HG02970 (cell line): ENCODE measurements at regions not wholly inside any gene's neighbourhood (a gene's known extent, or its start where the extent isn't known, plus 50 kb on each side); places are given as distances from the start of the nearest gene placed in this dataset.
"Not testable (repeated sequence)": the region's sequence is repeated elsewhere in the genome, so short reads cannot be mapped to it uniquely, and the experiment has no call there.

Experiments
- ATAC-seq: cut with Tn5 transposase; IDR thresholded peaks from one replicate; pipeline ENCODE4 v1.9.1; 2021; ENCODE audit warnings: mild to moderate bottlenecking, moderate library complexity, moderate number of reproducible peaks; ENCODE audit not compliant: unreplicated experiment, low FRiP score

GRCh38 chr4:117889978-117890377 lies 144.3 kb upstream of the NDST3 start:
- ATAC-seq = no peak

- no peak for ATAC-seq
These were observed 141.1 kb upstream of the NDST3 start for GRCh38 chr4:117893207-117893606.

- ATAC-seq = no peak
These were observed 135.8 kb upstream of the NDST3 start for GRCh38 chr4:117898496-117898895.

- ATAC-seq = no peak
These were observed 133.5 kb upstream of the NDST3 start for GRCh38 chr4:117900832-117901231.

GRCh38 chr4:117907646-117908045 lies 126.6 kb upstream of the NDST3 start:
- ATAC-seq = no peak

GRCh38 chr4:117908306-117909207 lies 125.7 kb upstream of the NDST3 start:
- no peak for ATAC-seq

- no peak for ATAC-seq
These were observed 117.6 kb upstream of the NDST3 start for GRCh38 chr4:117916728-117917127.

- ATAC-seq = not testable (repeated sequence)
These were observed 112.0 kb upstream of the NDST3 start for GRCh38 chr4:117922311-117922710.

GRCh38 chr4:117927823-117928222 lies 106.5 kb upstream of the NDST3 start:
- not testable (repeated sequence) for ATAC-seq

GRCh38 chr4:117941611-117942010 lies 92.7 kb upstream of the NDST3 start:
- no peak for ATAC-seq

- no peak for ATAC-seq
These were observed 84.7 kb upstream of the NDST3 start for GRCh38 chr4:117949621-117950020.

- no peak for ATAC-seq
These were observed 76.7 kb upstream of the NDST3 start for GRCh38 chr4:117957571-117957970.

GRCh38 chr4:117965622-117966021 lies 68.7 kb upstream of the NDST3 start:
- no peak for ATAC-seq

- ATAC-seq = no peak
These were observed 65.7 kb upstream of the NDST3 start for GRCh38 chr4:117968606-117969005.

- no peak for ATAC-seq
These were observed 62.9 kb upstream of the NDST3 start for GRCh38 chr4:117971403-117971802.

GRCh38 chr4:117983541-117984365 lies 50.5 kb upstream of the NDST3 start:
- ATAC-seq = no peak

- ATAC-seq = no peak
These were observed 50.0 kb upstream of the NDST3 start for GRCh38 chr4:117984366-117984680.
